GM12878 (cell line): ENCODE measurements at regions not wholly inside any gene's neighbourhood (a gene's known extent, or its start where the extent isn't known, plus 50 kb on each side); places are given as distances from the start of the nearest gene placed in this dataset.

ENCODE experiments used
- ATAC-seq: fragments of 200-7000 bp; cut with Tn5 transposase; 3 replicates; pipeline ENCODE4 v1.9.1; 2020; ENCODE audit warnings: mild to moderate bottlenecking, moderate library complexity
- BruUV-seq: library from RNA; stranded (reverse); fragments of 400-500 nt; replicated peaks from 2 replicates; lab custom pipeline; 2021; lab: Mats Ljungman, UMichigan
- CTCF ChIA-PET: fragments of 300-600 bp; sonication (Branson Sonifier 250); formaldehyde crosslinking; extraction: SDS; loops from one replicate; lab custom pipeline; 2021; ENCODE audit warnings: inconsistent platforms; lab: Yijun Ruan, JAX
- POLR2A ChIA-PET: fragments of 350-600 bp; formaldehyde crosslinking; extraction: SDS; loops from one replicate; lab custom pipeline; 2021; ENCODE audit warnings: inconsistent platforms; lab: Charles Lee
- RAD21 ChIA-PET: fragments of 300-600 bp; sonication (Branson Sonifier 250); formaldehyde crosslinking; loops from one replicate; lab custom pipeline; 2023; ENCODE audit warnings: antibody characterized with exemption; ENCODE audit not compliant: unreplicated experiment; lab: Charles Lee
- SMC1A ChIA-PET: fragments of 300-600 bp; sonication (Branson Sonifier 250); formaldehyde crosslinking; loops from one replicate; lab custom pipeline; 2023; ENCODE audit not compliant: unreplicated experiment, uncharacterized antibody; lab: Charles Lee
- DNase-seq: peaks from one replicate; pipeline ENCODE4 v3.0.0-alpha.2; 2011; ENCODE audit warnings: low read depth, low spot score
- FAIRE-seq: peaks from 3 replicates; lab custom pipeline; 2011; peaks lifted over from hg19 to GRCh38; lab: Jason Lieb, UNC
- H2AFZ ChIP-seq: 2 replicates; pipeline ENCODE4 v1.6.0; 2011; ENCODE audit warnings: low read depth, low read length, control low read depth; ENCODE audit not compliant: control insufficient read depth
- H3K27ac ChIP-seq: 2 replicates; pipeline ENCODE4 v1.5.1; 2011; ENCODE audit warnings: control low read depth; ENCODE audit not compliant: control insufficient read depth, insufficient read depth
- H3K27me3 ChIP-seq, 2 experiments: replicated peaks in 1 of 2; 2 replicates each; pipeline versions ENCODE4 v1.6.0 to v1.6.1; 2011; ENCODE audit warnings: low read length in 1 of 2; ENCODE audit not compliant: control insufficient read depth in 2 of 2, insufficient read depth in 2 of 2
- H3K36me3 ChIP-seq, 2 experiments: 2 replicates each; pipeline ENCODE4 v1.5.1; 2011; ENCODE audit warnings: low read length in 1 of 2; ENCODE audit not compliant: control insufficient read depth in 2 of 2, insufficient read depth in 2 of 2
- H3K4me1 ChIP-seq: 2 replicates; pipeline ENCODE4 v1.6.1; 2011; ENCODE audit warnings: mild to moderate bottlenecking, low read length, moderate library complexity, mixed read lengths; ENCODE audit not compliant: control insufficient read depth, insufficient read depth
- H3K4me2 ChIP-seq: 2 replicates; pipeline ENCODE4 v1.6.0; 2011; ENCODE audit warnings: control low read depth; ENCODE audit not compliant: control insufficient read depth, insufficient read depth
- H3K4me3 ChIP-seq: fragments of 200-600 bp; sonication (generic); 2 replicates; pipeline ENCODE4 v1.5.1; 2016
- H3K79me2 ChIP-seq: 2 replicates; pipeline ENCODE4 v1.6.0; 2011; ENCODE audit warnings: low read length; ENCODE audit not compliant: control insufficient read depth, insufficient read depth
- H3K9ac ChIP-seq: 2 replicates; pipeline ENCODE4 v1.8.0; 2011; ENCODE audit warnings: low read length, control low read depth, mixed read lengths; ENCODE audit not compliant: control insufficient read depth, insufficient read depth
- H3K9me3 ChIP-seq: replicated peaks from 3 replicates; pipeline ENCODE4 v1.5.1; 2011; ENCODE audit warnings: mild to moderate bottlenecking, low read length; ENCODE audit not compliant: control insufficient read depth, insufficient read depth
- H4K20me1 ChIP-seq: 2 replicates; pipeline ENCODE4 v1.6.0; 2011; ENCODE audit not compliant: control insufficient read depth, insufficient read depth
- ASH2L ChIP-seq: fragments of 300-600, 200-600 bp; sonication (generic); IDR thresholded peaks from 2 replicates; pipeline ENCODE4 v1.6.1; 2017; ENCODE audit warnings: low read depth, mild to moderate bottlenecking, borderline replicate concordance
- CBX3 ChIP-seq: fragments of 200-600 bp; sonication (generic); IDR thresholded peaks from 2 replicates; pipeline ENCODE4 v1.6.1; 2016; ENCODE audit warnings: low read depth, borderline replicate concordance
- FOXK2 ChIP-seq: fragments of 450-650 bp; IDR thresholded peaks from 2 replicates; pipeline ENCODE4 v1.6.1; 2017; ENCODE audit warnings: mild to moderate bottlenecking, moderate library complexity
- GABPA ChIP-seq: IDR thresholded peaks from 2 replicates; pipeline ENCODE4 v1.6.1; 2014; ENCODE audit warnings: antibody characterized with exemption, low read depth, mild to moderate bottlenecking, inconsistent platforms
- HDAC6 ChIP-seq: fragments of 200-600 bp; sonication (generic); IDR thresholded peaks from one replicate; pipeline ENCODE4 v1.8.0; 2017; ENCODE audit warnings: antibody characterized with exemption; ENCODE audit not compliant: unreplicated experiment
- PAX8 ChIP-seq: fragments of 450-650 bp; IDR thresholded peaks from 2 replicates; pipeline ENCODE4 v1.6.1; 2017; ENCODE audit warnings: mild to moderate bottlenecking, moderate library complexity
- PML ChIP-seq: IDR thresholded peaks from 2 replicates; pipeline ENCODE4 v1.6.1; 2012; ENCODE audit warnings: low read length, inconsistent platforms
- SUPT20H ChIP-seq: IDR thresholded peaks from 2 replicates; pipeline ENCODE4 v1.6.1; 2011; ENCODE audit warnings: low read depth, mild to moderate bottlenecking, low read length, moderate library complexity, borderline replicate concordance; ENCODE audit not compliant: control insufficient read depth
- ZNF217 ChIP-seq: fragments of 450-650 bp; IDR thresholded peaks from 2 replicates; pipeline ENCODE4 v1.6.1; 2017; ENCODE audit warnings: antibody characterized with exemption, mild to moderate bottlenecking
- WGBS: methylation state at CpG from one replicate; pipeline ENCODE4 v1.1.6; 2016; ENCODE audit warnings: low lambda C conversion rate; ENCODE audit not compliant: insufficient replicate concordance, insufficient coverage; ENCODE audit errors: missing lambda C conversion rate; 5-methylcytosine and 5-hydroxymethylcytosine counted together
- in situ Hi-C: fragments of 300-500 bp; cut with MboI; formaldehyde crosslinking; loops from 9 replicates; pipeline ENCODE4 v1.14.3; 2018; ENCODE audit warnings: mixed read lengths
- intact Hi-C: fragments of 100-400 bp; cut with micrococcal nuclease; formaldehyde crosslinking; loops from one replicate; pipeline ENCODE4 v1.14.2; 2022; ENCODE audit not compliant: unreplicated experiment
- TF ChIP-seq, protein P1 (sequence below): IDR thresholded peaks from 2 replicates; pipeline ENCODE4 v1.6.1; 2011; ENCODE audit warnings: low read depth, mild to moderate bottlenecking, low read length, moderate library complexity, borderline replicate concordance; ENCODE audit errors: extremely low read depth
- TF ChIP-seq, protein P2 (sequence below): IDR thresholded peaks from 2 replicates; pipeline ENCODE4 v1.6.1; 2012; ENCODE audit warnings: low read depth, low read length, improper control_type of control experiment
- TF ChIP-seq, protein P3 (sequence below): fragments of 450-650 bp; IDR thresholded peaks from 2 replicates; pipeline ENCODE4 v1.6.1; 2018; ENCODE audit warnings: mild to moderate bottlenecking, low read depth, moderate library complexity; ENCODE audit not compliant: partially characterized antibody
- TF ChIP-seq, protein P4 (sequence below): fragments of 450-650 bp; IDR thresholded peaks from 2 replicates; pipeline ENCODE4 v1.6.1; 2016; ENCODE audit warnings: mild to moderate bottlenecking
- TF ChIP-seq, protein P5 (sequence below): IDR thresholded peaks from 2 replicates; pipeline ENCODE4 v1.6.1; 2011; ENCODE audit warnings: borderline replicate concordance, low read depth, mild to moderate bottlenecking, moderate library complexity, low read length; ENCODE audit not compliant: insufficient read depth, poor library complexity, severe bottlenecking

DNA sequence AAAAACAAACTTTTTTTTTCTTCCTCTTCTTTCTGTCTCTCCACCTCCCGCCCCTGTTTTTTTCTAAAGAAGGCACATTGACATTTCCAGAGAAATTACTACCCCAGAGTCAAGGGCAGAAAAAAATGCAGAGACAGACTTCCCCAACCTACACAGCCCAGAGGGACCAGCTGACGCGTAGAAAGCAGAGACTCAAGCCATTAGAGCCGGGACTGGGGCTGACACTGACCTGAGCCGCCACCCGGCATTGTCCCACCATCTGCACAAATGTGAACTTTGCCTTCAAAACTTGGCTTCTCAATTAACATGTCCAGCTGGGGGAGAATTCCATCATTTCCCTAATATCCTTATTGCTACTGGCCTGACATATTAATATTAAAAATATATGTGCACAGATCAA lies 385.6 kb downstream of the NR2F2 start (continued):
- TF ChIP-seq GABPA (no peak), CBX3 (no peak), HDAC6 (no peak)
- TF ChIP-seq, protein P1, sequence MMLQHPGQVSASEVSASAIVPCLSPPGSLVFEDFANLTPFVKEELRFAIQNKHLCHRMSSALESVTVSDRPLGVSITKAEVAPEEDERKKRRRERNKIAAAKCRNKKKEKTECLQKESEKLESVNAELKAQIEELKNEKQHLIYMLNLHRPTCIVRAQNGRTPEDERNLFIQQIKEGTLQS, result no peak

DNA sequence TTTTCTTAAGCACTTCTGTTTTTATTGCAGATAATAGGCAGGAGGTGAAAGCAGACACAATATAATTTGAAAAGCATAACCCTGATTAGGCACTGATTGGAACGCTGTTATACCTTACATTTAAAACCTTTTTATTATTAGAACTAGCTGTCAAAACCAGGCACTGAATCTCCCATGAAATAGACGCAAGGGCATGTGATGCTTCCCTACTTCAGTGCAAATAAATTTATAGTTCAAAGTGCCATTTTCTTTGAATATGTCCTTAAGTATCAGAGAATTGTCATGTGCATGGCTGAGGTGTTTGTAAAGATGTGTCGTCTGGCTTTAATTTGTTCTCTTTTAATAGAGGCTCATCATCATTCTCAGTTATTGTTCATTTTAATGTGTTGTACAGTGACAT lies 386.0 kb downstream of the NR2F2 start:
- H3K27ac ChIP-seq, result no peak overlapping the region
- H4K20me1 ChIP-seq, result no peaks in the 10 kb centered on the region
- DNase-seq (no peak), FAIRE-seq (no peak), ATAC-seq (no peak)
- 28% methylated on average over 3 of the region's 3 CpGs for WGBS
- CTCF ChIA-PET, result interaction anchor here (2.1 kb wide), 1 partner anchor 14 kb away, joined by 5 read pairs; no protein-coding TSS in a partner anchor
- H3K79me2 ChIP-seq, result no peaks in the 10 kb centered on the region
- no peaks in the 10 kb centered on the region for H3K27me3 ChIP-seq
- no peak overlapping the region for H3K4me3 ChIP-seq
- no peaks in the 10 kb centered on the region for H3K9me3 ChIP-seq
- TF ChIP-seq FOXK2 (no peak), PML (no peak), PAX8 (no peak), SUPT20H (no peak), ASH2L (no peak), ZNF217 (no peak)
- TF ChIP-seq, protein P2, sequence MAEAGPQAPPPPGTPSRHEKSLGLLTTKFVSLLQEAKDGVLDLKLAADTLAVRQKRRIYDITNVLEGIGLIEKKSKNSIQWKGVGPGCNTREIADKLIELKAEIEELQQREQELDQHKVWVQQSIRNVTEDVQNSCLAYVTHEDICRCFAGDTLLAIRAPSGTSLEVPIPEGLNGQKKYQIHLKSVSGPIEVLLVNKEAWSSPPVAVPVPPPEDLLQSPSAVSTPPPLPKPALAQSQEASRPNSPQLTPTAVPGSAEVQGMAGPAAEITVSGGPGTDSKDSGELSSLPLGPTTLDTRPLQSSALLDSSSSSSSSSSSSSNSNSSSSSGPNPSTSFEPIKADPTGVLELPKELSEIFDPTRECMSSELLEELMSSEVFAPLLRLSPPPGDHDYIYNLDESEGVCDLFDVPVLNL, result no peak
- TF ChIP-seq, protein P3, sequence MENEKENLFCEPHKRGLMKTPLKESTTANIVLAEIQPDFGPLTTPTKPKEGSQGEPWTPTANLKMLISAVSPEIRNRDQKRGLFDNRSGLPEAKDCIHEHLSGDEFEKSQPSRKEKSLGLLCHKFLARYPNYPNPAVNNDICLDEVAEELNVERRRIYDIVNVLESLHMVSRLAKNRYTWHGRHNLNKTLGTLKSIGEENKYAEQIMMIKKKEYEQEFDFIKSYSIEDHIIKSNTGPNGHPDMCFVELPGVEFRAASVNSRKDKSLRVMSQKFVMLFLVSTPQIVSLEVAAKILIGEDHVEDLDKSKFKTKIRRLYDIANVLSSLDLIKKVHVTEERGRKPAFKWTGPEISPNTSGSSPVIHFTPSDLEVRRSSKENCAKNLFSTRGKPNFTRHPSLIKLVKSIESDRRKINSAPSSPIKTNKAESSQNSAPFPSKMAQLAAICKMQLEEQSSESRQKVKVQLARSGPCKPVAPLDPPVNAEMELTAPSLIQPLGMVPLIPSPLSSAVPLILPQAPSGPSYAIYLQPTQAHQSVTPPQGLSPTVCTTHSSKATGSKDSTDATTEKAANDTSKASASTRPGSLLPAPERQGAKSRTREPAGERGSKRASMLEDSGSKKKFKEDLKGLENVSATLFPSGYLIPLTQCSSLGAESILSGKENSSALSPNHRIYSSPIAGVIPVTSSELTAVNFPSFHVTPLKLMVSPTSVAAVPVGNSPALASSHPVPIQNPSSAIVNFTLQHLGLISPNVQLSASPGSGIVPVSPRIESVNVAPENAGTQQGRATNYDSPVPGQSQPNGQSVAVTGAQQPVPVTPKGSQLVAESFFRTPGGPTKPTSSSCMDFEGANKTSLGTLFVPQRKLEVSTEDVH, result no peak
- TF ChIP-seq, protein P4, sequence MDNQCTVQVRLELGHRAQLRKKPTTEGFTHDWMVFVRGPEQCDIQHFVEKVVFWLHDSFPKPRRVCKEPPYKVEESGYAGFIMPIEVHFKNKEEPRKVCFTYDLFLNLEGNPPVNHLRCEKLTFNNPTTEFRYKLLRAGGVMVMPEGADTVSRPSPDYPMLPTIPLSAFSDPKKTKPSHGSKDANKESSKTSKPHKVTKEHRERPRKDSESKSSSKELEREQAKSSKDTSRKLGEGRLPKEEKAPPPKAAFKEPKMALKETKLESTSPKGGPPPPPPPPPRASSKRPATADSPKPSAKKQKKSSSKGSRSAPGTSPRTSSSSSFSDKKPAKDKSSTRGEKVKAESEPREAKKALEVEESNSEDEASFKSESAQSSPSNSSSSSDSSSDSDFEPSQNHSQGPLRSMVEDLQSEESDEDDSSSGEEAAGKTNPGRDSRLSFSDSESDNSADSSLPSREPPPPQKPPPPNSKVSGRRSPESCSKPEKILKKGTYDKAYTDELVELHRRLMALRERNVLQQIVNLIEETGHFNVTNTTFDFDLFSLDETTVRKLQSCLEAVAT, result no peak
- TF ChIP-seq, protein P5, sequence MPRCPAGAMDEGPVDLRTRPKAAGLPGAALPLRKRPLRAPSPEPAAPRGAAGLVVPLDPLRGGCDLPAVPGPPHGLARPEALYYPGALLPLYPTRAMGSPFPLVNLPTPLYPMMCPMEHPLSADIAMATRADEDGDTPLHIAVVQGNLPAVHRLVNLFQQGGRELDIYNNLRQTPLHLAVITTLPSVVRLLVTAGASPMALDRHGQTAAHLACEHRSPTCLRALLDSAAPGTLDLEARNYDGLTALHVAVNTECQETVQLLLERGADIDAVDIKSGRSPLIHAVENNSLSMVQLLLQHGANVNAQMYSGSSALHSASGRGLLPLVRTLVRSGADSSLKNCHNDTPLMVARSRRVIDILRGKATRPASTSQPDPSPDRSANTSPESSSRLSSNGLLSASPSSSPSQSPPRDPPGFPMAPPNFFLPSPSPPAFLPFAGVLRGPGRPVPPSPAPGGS, result no peak
- RAD21 ChIA-PET, result no interaction called here
- SMC1A ChIA-PET, result interaction anchor here (1.3 kb wide), 1 partner anchor 7 kb away, joined by 3 read pairs; no protein-coding TSS in a partner anchor
- no peaks in the 10 kb centered on the region for H3K36me3 ChIP-seq
- no TSS peak for BruUV-seq
- intact Hi-C loops (no loop called here), in situ Hi-C loops (no loop called here)
- H3K9ac ChIP-seq, result no peak overlapping the region
- no peak overlapping the region for H3K4me2 ChIP-seq
- H2AFZ ChIP-seq, result no peak overlapping the region
- POLR2A ChIA-PET, result interaction anchor here (0.9 kb wide), 1 partner anchor 51 kb away, joined by 3 read pairs; no protein-coding TSS in a partner anchor
- no peaks in the 10 kb centered on the region for H3K4me1 ChIP-seq
